ENCODE measurements at regions not wholly inside any gene's neighbourhood (a gene's known extent, or its start where the extent isn't known, plus 50 kb on each side); places are given as distances from the start of the nearest gene placed in this dataset.

GRCh38 chr18:1954583-1955312 is 616.6 kb downstream of the METTL4 start:
- no peak overlapping the region for H3K27ac Mint-ChIP-seq
- H3K9me3 Mint-ChIP-seq = no peaks in the 10 kb centered on the region
- H3K4me3 Mint-ChIP-seq = no peak overlapping the region
- no peaks in the 10 kb centered on the region for H3K4me1 Mint-ChIP-seq
- no peaks in the 10 kb centered on the region for H3K36me3 Mint-ChIP-seq (ENCODE audit: low read depth)
- H3K27me3 Mint-ChIP-seq (ENCODE audit: low read depth) = no peaks in the 10 kb centered on the region
- TF ChIP-seq CTCF (IDR thresholded peaks at IDR 0.05; ENCODE audit: unreplicated experiment in 3 of 3) = no peak

- Mint-ChIP-seq H3K4me1 (no peaks in the 10 kb centered on the region), H3K27ac (no peak overlapping the region), H3K9me3 (no peaks in the 10 kb centered on the region), H3K36me3 (ENCODE audit: low read depth) (no peaks in the 10 kb centered on the region), H3K4me3 (no peak overlapping the region), H3K27me3 (ENCODE audit: low read depth) (no peaks in the 10 kb centered on the region)
- TF ChIP-seq CTCF (IDR thresholded peaks at IDR 0.05; ENCODE audit: unreplicated experiment in 3 of 3) = no peak
These were observed 612.5 kb downstream of the METTL4 start for GRCh38 chr18:1958798-1959197.

- Mint-ChIP-seq H3K4me3 (no peak overlapping the region), H3K27ac (no peak overlapping the region), H3K36me3 (ENCODE audit: low read depth) (no peaks in the 10 kb centered on the region), H3K27me3 (ENCODE audit: low read depth) (no peaks in the 10 kb centered on the region), H3K9me3 (no peaks in the 10 kb centered on the region), H3K4me1 (no peaks in the 10 kb centered on the region)
- TF ChIP-seq CTCF (IDR thresholded peaks at IDR 0.05; ENCODE audit: unreplicated experiment in 3 of 3) = no peak
These were observed 606.3 kb downstream of the METTL4 start for GRCh38 chr18:1965016-1965415.

- no peaks in the 10 kb centered on the region for H3K36me3 Mint-ChIP-seq (ENCODE audit: low read depth)
- TF ChIP-seq CTCF (IDR thresholded peaks at IDR 0.05; ENCODE audit: unreplicated experiment in 3 of 3) = no peak
- H3K27me3 Mint-ChIP-seq (ENCODE audit: low read depth) = no peaks in the 10 kb centered on the region
- no peak overlapping the region for H3K27ac Mint-ChIP-seq
- no peaks in the 10 kb centered on the region for H3K9me3 Mint-ChIP-seq
- no peaks in the 10 kb centered on the region for H3K4me1 Mint-ChIP-seq
- H3K4me3 Mint-ChIP-seq = no peak overlapping the region
These were observed 605.8 kb downstream of the METTL4 start for GRCh38 chr18:1965541-1965940.

GRCh38 chr18:1968801-1969498 is 602.4 kb downstream of the METTL4 start:
- TF ChIP-seq CTCF (IDR thresholded peaks at IDR 0.05; ENCODE audit: unreplicated experiment in 3 of 3) = no peak
- H3K27me3 Mint-ChIP-seq (ENCODE audit: low read depth) = no peaks in the 10 kb centered on the region

GRCh38 chr18:1976484-1976883 is 594.8 kb downstream of the METTL4 start:
- no peak overlapping the region for H3K4me3 Mint-ChIP-seq
- H3K9me3 Mint-ChIP-seq = peaks cover 7% of the 10 kb centered on the region
- no peak overlapping the region for H3K27ac Mint-ChIP-seq
- H3K4me1 Mint-ChIP-seq = no peaks in the 10 kb centered on the region
- H3K36me3 Mint-ChIP-seq (ENCODE audit: low read depth) = no peaks in the 10 kb centered on the region
- no peaks in the 10 kb centered on the region for H3K27me3 Mint-ChIP-seq (ENCODE audit: low read depth)
- no peak for TF ChIP-seq CTCF (IDR thresholded peaks at IDR 0.05; ENCODE audit: unreplicated experiment in 3 of 3)

More at GRCh38 chr18:1968801-1969498, 602.4 kb downstream of the METTL4 start:
- Mint-ChIP-seq H3K27ac (no peak overlapping the region), H3K36me3 (ENCODE audit: low read depth) (no peaks in the 10 kb centered on the region), H3K9me3 (no peaks in the 10 kb centered on the region), H3K4me3 (no peak overlapping the region), H3K4me1 (no peaks in the 10 kb centered on the region)

All from nephron (organoid).